Muscle of back (tissue), 3 donors: ENCODE measurements at regions not wholly inside any gene's neighbourhood (a gene's known extent, or its start where the extent isn't known, plus 50 kb on each side); places are given as distances from the start of the nearest gene placed in this dataset.

Experiments
- DNase-seq, 3 donors: peaks; one replicate each; pipeline versions ENCODE4 v3.0.0 to v3.0.0-alpha.2; 2013

- DNase-seq: peak; percentile 38 to 82 (median 80)
Measured at GRCh38 chr11:116415095-116415494, 357.7 kb downstream of the BUD13 start.

GRCh38 chr11:116414357-116414880 lies 358.4 kb downstream of the BUD13 start:
- peak in 2 of 3 donors; percentile 24 to 45 for DNase-seq

- DNase-seq: no peak
Measured at GRCh38 chr11:116413301-116414242, 359.2 kb downstream of the BUD13 start.

GRCh38 chr11:116412118-116412889 lies 360.5 kb downstream of the BUD13 start:
- DNase-seq: no peak

GRCh38 chr11:116409238-116409637 lies 363.5 kb downstream of the BUD13 start:
- DNase-seq: no peak

- DNase-seq: no peak
Measured at GRCh38 chr11:116406042-116406441, 366.7 kb downstream of the BUD13 start.

- DNase-seq: no peak
Measured at GRCh38 chr11:116404462-116404798, 368.4 kb downstream of the BUD13 start.

GRCh38 chr11:116403794-116404461 lies 368.9 kb downstream of the BUD13 start:
- no peak for DNase-seq

GRCh38 chr11:116400081-116400480 lies 372.7 kb downstream of the BUD13 start:
- no peak for DNase-seq

GRCh38 chr11:116397602-116398084 lies 375.1 kb downstream of the BUD13 start:
- peak; percentile 80 to 96 (median 93) for DNase-seq

- DNase-seq: peak in 1 of 3 donors; percentile 27
Measured at GRCh38 chr11:116396331-116396730, 376.5 kb downstream of the BUD13 start.

- no peak for DNase-seq
Measured at GRCh38 chr11:116394022-116394421, 378.8 kb downstream of the BUD13 start.

GRCh38 chr11:116390963-116391362 lies 381.8 kb downstream of the BUD13 start:
- no peak for DNase-seq

- DNase-seq: no peak
Measured at GRCh38 chr11:116388146-116388545, 384.6 kb downstream of the BUD13 start.

- DNase-seq: peak in 2 of 3 donors; percentile 4 to 16
Measured at GRCh38 chr11:116387641-116388040, 385.1 kb downstream of the BUD13 start.

GRCh38 chr11:116386118-116386699 lies 386.6 kb downstream of the BUD13 start:
- DNase-seq: no peak

GRCh38 chr11:116384876-116385275 lies 387.9 kb downstream of the BUD13 start:
- no peak for DNase-seq

- DNase-seq: no peak
Measured at GRCh38 chr11:116384407-116384806, 388.4 kb downstream of the BUD13 start.

GRCh38 chr11:116379185-116379828 lies 393.5 kb downstream of the BUD13 start:
- peak; percentile 40 to 80 (median 73) for DNase-seq

- no peak for DNase-seq
Measured at GRCh38 chr11:116376547-116376946, 396.2 kb downstream of the BUD13 start.

GRCh38 chr11:116376054-116376453 lies 396.7 kb downstream of the BUD13 start:
- DNase-seq: no peak
